ENCODE measurements at regions not wholly inside any gene's neighbourhood (a gene's known extent, or its start where the extent isn't known, plus 50 kb on each side); places are given as distances from the start of the nearest gene placed in this dataset.
"Not testable (repeated sequence)": the region's sequence is repeated elsewhere in the genome, so short reads cannot be mapped to it uniquely, and the experiment has no call there.

GRCh38 chr6:9361749-9362148 lies 926.4 kb upstream of the SLC35B3 start:
- no peak for DNase-seq (ENCODE audit: low spot score)
- no peak for ATAC-seq

- DNase-seq (ENCODE audit: low spot score) = no peak
- no peak for ATAC-seq
Observed at GRCh38 chr6:9360881-9361280, 925.5 kb upstream of the SLC35B3 start.

- no peak for ATAC-seq
- no peak for DNase-seq (ENCODE audit: low spot score)
Observed at GRCh38 chr6:9347608-9348007, 912.3 kb upstream of the SLC35B3 start.

GRCh38 chr6:9346923-9347322 lies 911.6 kb upstream of the SLC35B3 start:
- DNase-seq (ENCODE audit: low spot score) (no peak), ATAC-seq (no peak)

- DNase-seq (ENCODE audit: low spot score) (no peak), ATAC-seq (no peak)
Observed at GRCh38 chr6:9335431-9335830, 900.1 kb upstream of the SLC35B3 start.

GRCh38 chr6:9334979-9335378 lies 899.6 kb upstream of the SLC35B3 start:
- DNase-seq (ENCODE audit: low spot score) (no peak), ATAC-seq (no peak)

GRCh38 chr6:9332241-9332780 lies 897.0 kb upstream of the SLC35B3 start:
- ATAC-seq (no peak), DNase-seq (ENCODE audit: low spot score) (no peak)

GRCh38 chr6:9316831-9317230 lies 881.5 kb upstream of the SLC35B3 start:
- ATAC-seq (no peak), DNase-seq (ENCODE audit: low spot score) (no peak)

- no peak for ATAC-seq
- no peak for DNase-seq (ENCODE audit: low spot score)
Observed at GRCh38 chr6:9315966-9316650, 880.8 kb upstream of the SLC35B3 start.

GRCh38 chr6:9308284-9308683 lies 872.9 kb upstream of the SLC35B3 start:
- ATAC-seq = no peak

GRCh38 chr6:9307786-9308185 lies 872.4 kb upstream of the SLC35B3 start:
- DNase-seq (ENCODE audit: low spot score) (no peak), ATAC-seq (no peak)

More at GRCh38 chr6:9308284-9308683, 872.9 kb upstream of the SLC35B3 start:
- DNase-seq (ENCODE audit: low spot score) = no peak

- ATAC-seq (no peak), DNase-seq (ENCODE audit: low spot score) (no peak)
Observed at GRCh38 chr6:9307187-9307586, 871.8 kb upstream of the SLC35B3 start.

GRCh38 chr6:9295644-9296043 lies 860.3 kb upstream of the SLC35B3 start:
- ATAC-seq = no peak
- no peak for DNase-seq (ENCODE audit: low spot score)

GRCh38 chr6:9292975-9293374 lies 857.6 kb upstream of the SLC35B3 start:
- no peak for ATAC-seq

GRCh38 chr6:9290342-9290741 lies 855.0 kb upstream of the SLC35B3 start:
- DNase-seq (ENCODE audit: low spot score); ATAC-seq: not testable (repeated sequence)

More at GRCh38 chr6:9292975-9293374, 857.6 kb upstream of the SLC35B3 start:
- DNase-seq (ENCODE audit: low spot score) = no peak

GRCh38 chr6:9272671-9273070 lies 837.3 kb upstream of the SLC35B3 start:
- DNase-seq (ENCODE audit: low spot score) (no peak), ATAC-seq (no peak)

- ATAC-seq = no peak
- no peak for DNase-seq (ENCODE audit: low spot score)
Observed at GRCh38 chr6:9266741-9267140, 831.4 kb upstream of the SLC35B3 start.

GRCh38 chr6:9257215-9257614 lies 821.9 kb upstream of the SLC35B3 start:
- ATAC-seq = no peak
- no peak for DNase-seq (ENCODE audit: low spot score)

- DNase-seq (ENCODE audit: low spot score) = no peak
- ATAC-seq = no peak
Observed at GRCh38 chr6:9254251-9254650, 818.9 kb upstream of the SLC35B3 start.

- DNase-seq (ENCODE audit: low spot score) (no peak), ATAC-seq (no peak)
Observed at GRCh38 chr6:9252799-9253198, 817.5 kb upstream of the SLC35B3 start.

GRCh38 chr6:9250852-9251251 lies 815.5 kb upstream of the SLC35B3 start:
- ATAC-seq (peak; percentile 85), DNase-seq (ENCODE audit: low spot score) (peak; percentile 52)

GRCh38 chr6:9248133-9248532 lies 812.8 kb upstream of the SLC35B3 start:
- DNase-seq (ENCODE audit: low spot score) (peak; percentile 79), ATAC-seq (peak; percentile 97)

- ATAC-seq = no peak
- DNase-seq (ENCODE audit: low spot score) = no peak
Observed at GRCh38 chr6:9240861-9241260, 805.5 kb upstream of the SLC35B3 start.
